ENCODE measurements at regions not wholly inside any gene's neighbourhood (a gene's known extent, or its start where the extent isn't known, plus 50 kb on each side); places are given as distances from the start of the nearest gene placed in this dataset.

DNA sequence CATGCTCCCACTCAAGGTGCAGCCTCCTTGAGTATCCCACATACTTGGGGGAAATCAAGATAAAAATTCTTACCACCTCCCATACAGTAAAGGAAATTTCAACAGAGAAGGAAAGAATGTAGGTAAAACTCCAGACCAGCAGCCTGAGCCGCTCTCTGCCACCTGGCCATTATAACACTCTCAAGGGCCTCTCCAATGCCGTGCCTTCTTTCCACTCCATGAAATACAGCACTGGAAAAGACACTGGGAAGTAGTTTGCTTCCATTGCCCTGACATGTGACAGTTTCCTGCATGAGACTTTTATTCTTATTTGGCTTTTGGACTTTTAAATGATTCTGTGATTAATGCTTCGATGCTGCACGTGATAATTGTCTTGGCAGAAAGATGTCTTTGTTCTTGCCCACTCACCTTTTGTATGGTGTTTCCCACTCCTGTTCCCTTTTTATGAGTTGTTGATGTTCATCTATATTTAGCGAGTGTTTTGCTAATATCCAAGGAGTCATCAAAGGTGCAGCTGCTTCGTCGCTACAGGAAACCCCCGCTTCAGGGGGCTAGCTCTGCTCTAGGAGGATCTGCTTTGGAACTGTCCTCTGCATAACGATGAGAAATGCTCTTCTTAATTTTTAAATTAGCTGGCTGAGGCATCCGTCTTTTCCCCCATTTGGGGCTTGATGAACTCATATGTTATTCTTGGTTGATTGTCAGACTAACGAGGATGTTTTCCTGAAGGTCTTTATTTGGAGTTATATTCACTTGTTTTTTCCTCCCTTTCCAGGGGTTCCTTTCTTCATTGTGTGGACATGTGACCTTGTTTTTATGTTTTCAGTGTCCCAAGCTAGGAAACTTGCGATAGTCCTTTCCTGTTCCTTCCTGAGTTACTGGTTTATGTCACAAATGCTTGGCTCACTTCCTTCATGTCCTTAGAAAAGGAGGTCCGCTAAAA lies 179.4 kb downstream of the TXNL1 start:
- ChIA-PET POLR2A (no interaction called here), CTCF (no interaction called here)
- H3K4me3 ChIP-seq: no peak overlapping the region
- no peak overlapping the region for H3K4me2 ChIP-seq
- WGBS (ENCODE audit: missing lambda C conversion rate): 52% methylated on average over 13 of the region's 13 CpGs
- TF ChIP-seq RCOR1 (IDR thresholded peaks at IDR 0.05; ENCODE audit: low read depth, low read length): no peak
- TF ChIP-seq HDAC2 (IDR thresholded peaks at IDR 0.05): no peak
- TF ChIP-seq NFE2L2 (conservative IDR thresholded peaks at IDR 0.05; ENCODE audit: low read length): no peak
- no peak for TF ChIP-seq EHF (CRISPR knock-in tag; IDR thresholded peaks at IDR 0.05)
- TF ChIP-seq PHF8 (IDR thresholded peaks at IDR 0.05; ENCODE audit: borderline replicate concordance, low read depth): no peak
- no peaks in the 10 kb centered on the region for H3K4me1 ChIP-seq
- no peak overlapping the region for H3K27ac ChIP-seq
- ATAC-seq (no peak), FAIRE-seq (no peak), DNase-seq (ENCODE audit: low read depth in 1 of 2, low spot score in 1 of 2) (no peak)
- H3K9me3 ChIP-seq: no peaks in the 10 kb centered on the region

DNA sequence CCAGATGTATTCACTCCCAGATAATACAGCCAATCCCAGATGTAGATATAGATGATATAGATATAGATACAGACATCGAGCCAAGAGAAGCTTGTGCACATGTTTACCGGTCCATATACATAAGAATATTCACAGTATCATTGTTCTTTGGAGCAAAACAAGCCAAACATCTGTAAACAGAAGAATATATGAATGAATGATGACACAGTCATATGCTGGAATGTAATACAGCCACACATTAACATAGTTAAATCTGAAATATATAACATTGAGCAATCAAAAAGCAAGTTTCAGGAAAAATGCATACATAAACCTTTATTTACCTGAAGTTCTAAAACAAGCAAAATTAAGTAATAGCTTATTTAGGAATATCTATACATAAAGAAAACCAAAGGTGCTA lies 182.5 kb downstream of the TXNL1 start:
- ChIA-PET CTCF (interaction anchor here (0.5 kb wide), 1 partner anchor 23 kb away, joined by 4 read pairs; no protein-coding TSS in a partner anchor), POLR2A (no interaction called here)
- FAIRE-seq (no peak), DNase-seq (ENCODE audit: low read depth in 1 of 2, low spot score in 1 of 2) (no peak), ATAC-seq (no peak)
- Histone ChIP-seq H3K27ac (no peak overlapping the region), H3K4me3 (no peak overlapping the region), H3K4me2 (no peak overlapping the region), H3K9me3 (no peaks in the 10 kb centered on the region), H3K4me1 (no peaks in the 10 kb centered on the region)
- TF ChIP-seq KDM5A (IDR thresholded peaks at IDR 0.05) (no peak), EHF (CRISPR knock-in tag; IDR thresholded peaks at IDR 0.05) (no peak), HOXA7 (CRISPR knock-in tag; IDR thresholded peaks at IDR 0.05) (no peak), POLR2AphosphoS2 (conservative IDR thresholded peaks at IDR 0.05; ENCODE audit: low read length) (no peak), ZFP36 (IDR thresholded peaks at IDR 0.05; ENCODE audit: borderline replicate concordance, partially characterized antibody) (no peak), BHLHE40 (IDR thresholded peaks at IDR 0.05; ENCODE audit: low read depth, low read length) (no peak), MAFK (IDR thresholded peaks at IDR 0.05; ENCODE audit: partially characterized antibody) (no peak)
- WGBS (ENCODE audit: missing lambda C conversion rate): 41% methylated on average over 2 of the region's 2 CpGs

- H3K4me3 ChIP-seq: no peak overlapping the region
- CTCF ChIA-PET: no interaction called here
- no peak for ATAC-seq
- POLR2A ChIA-PET: no interaction called here
- WGBS (ENCODE audit: missing lambda C conversion rate): 84% methylated on average over 2 of the region's 2 CpGs
- no peak for DNase-seq (ENCODE audit: low read depth in 1 of 2, low spot score in 1 of 2)
- TF ChIP-seq REST (IDR thresholded peaks at IDR 0.05) (no peak), HOXB5 (CRISPR knock-in tag; IDR thresholded peaks at IDR 0.05) (no peak), EHF (CRISPR knock-in tag; IDR thresholded peaks at IDR 0.05) (no peak), EP300 (IDR thresholded peaks at IDR 0.05) (no peak), ZFP36 (IDR thresholded peaks at IDR 0.05; ENCODE audit: borderline replicate concordance, partially characterized antibody) (no peak)
- TF ChIP-seq, protein P1, sequence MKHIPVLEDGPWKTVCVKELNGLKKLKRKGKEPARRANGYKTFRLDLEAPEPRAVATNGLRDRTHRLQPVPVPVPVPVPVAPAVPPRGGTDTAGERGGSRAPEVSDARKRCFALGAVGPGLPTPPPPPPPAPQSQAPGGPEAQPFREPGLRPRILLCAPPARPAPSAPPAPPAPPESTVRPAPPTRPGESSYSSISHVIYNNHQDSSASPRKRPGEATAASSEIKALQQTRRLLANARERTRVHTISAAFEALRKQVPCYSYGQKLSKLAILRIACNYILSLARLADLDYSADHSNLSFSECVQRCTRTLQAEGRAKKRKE (CRISPR knock-in tag; IDR thresholded peaks at IDR 0.05; ENCODE audit: low read depth): no peak
- H3K27ac ChIP-seq: no peak overlapping the region
- FAIRE-seq: no peak
- no peaks in the 10 kb centered on the region for H3K4me1 ChIP-seq
- no peaks in the 10 kb centered on the region for H3K9me3 ChIP-seq
- no peak overlapping the region for H3K4me2 ChIP-seq
Measured at GRCh38 chr18:56455141-56455540, 183.3 kb downstream of the TXNL1 start.
